ENCODE measurements at regions not wholly inside any gene's neighbourhood (a gene's known extent, or its start where the extent isn't known, plus 50 kb on each side); places are given as distances from the start of the nearest gene placed in this dataset.

GRCh38 chr9:18256568-18256967 is 217.4 kb upstream of the ADAMTSL1 start:
- DNase-seq = peak; percentile 68
- H3K9ac ChIP-seq (ENCODE audit: low read length) = peak overlapping the region; percentile 71
- H2BK5ac ChIP-seq (ENCODE audit: low read depth, low read length, poor library complexity, severe bottlenecking) = no peak overlapping the region
- no peak overlapping the region for H3K4me3 ChIP-seq (ENCODE audit: insufficient read depth in 1 of 2, low read depth in 1 of 2, low read length in 2 of 2)
- no peak overlapping the region for H2BK12ac ChIP-seq (ENCODE audit: low read length in 2 of 2)
- H3K4ac ChIP-seq (ENCODE audit: low read depth in 1 of 2, low read length in 2 of 2) = no peak overlapping the region
- H3K23ac ChIP-seq (ENCODE audit: low read length in 2 of 2) = no peak overlapping the region
- H3K79me1 ChIP-seq (replicated peaks; ENCODE audit: low read length, poor library complexity, severe bottlenecking) = no peaks in the 10 kb centered on the region
- H3K27ac ChIP-seq (ENCODE audit: low read length, poor library complexity, severe bottlenecking) = no peak overlapping the region
- no peaks in the 10 kb centered on the region for H3K36me3 ChIP-seq (ENCODE audit: control insufficient read depth in 1 of 2, insufficient read depth in 2 of 2, low read depth in 1 of 2, low read length in 2 of 2)
- no peak overlapping the region for H2BK15ac ChIP-seq (ENCODE audit: low read depth, poor library complexity, severe bottlenecking)
- WGBS = 67% methylated on average over 3 of the region's 3 CpGs
- H2BK120ac ChIP-seq (ENCODE audit: low read depth, low read length) = no peak overlapping the region
- H3K9me3 ChIP-seq (ENCODE audit: control insufficient read depth, low read length) = no peaks in the 10 kb centered on the region
- peaks cover 3% of the 10 kb centered on the region for H3K4me1 ChIP-seq (ENCODE audit: control insufficient read depth, insufficient read depth, low read depth, low read length)
- H4K91ac ChIP-seq (ENCODE audit: low read length) = no peak overlapping the region
- no peaks in the 10 kb centered on the region for H3K27me3 ChIP-seq (ENCODE audit: control insufficient read depth in 1 of 2, insufficient read depth in 1 of 2, low read length in 2 of 2)
- no peak overlapping the region for H3K4me2 ChIP-seq (ENCODE audit: low read length, poor library complexity, severe bottlenecking)
- no peak overlapping the region for H2AK5ac ChIP-seq (ENCODE audit: low read length, severe bottlenecking)
- no peak overlapping the region for H2AFZ ChIP-seq (ENCODE audit: low read depth, low read length)
- no peak overlapping the region for H3K18ac ChIP-seq (ENCODE audit: low read depth in 1 of 2, low read length in 2 of 2)
- no peak overlapping the region for H4K8ac ChIP-seq (ENCODE audit: low read length)
- no peak overlapping the region for H3K14ac ChIP-seq (ENCODE audit: low read length in 2 of 2)

GRCh38 chr9:18260521-18260920 is 213.4 kb upstream of the ADAMTSL1 start:
- WGBS = 53% methylated on average over 2 of the region's 5 CpGs
- Histone ChIP-seq H2BK5ac (ENCODE audit: low read depth, low read length, poor library complexity, severe bottlenecking) (no peak overlapping the region), H3K23ac (ENCODE audit: low read length in 2 of 2) (no peak overlapping the region), H3K18ac (ENCODE audit: low read depth in 1 of 2, low read length in 2 of 2) (peak overlapping the region in 1 of 2 experiments; percentile 4), H3K14ac (ENCODE audit: low read length in 2 of 2) (peak overlapping the region in 1 of 2 experiments; percentile 96), H3K9me3 (ENCODE audit: control insufficient read depth, low read length) (no peaks in the 10 kb centered on the region), H2BK15ac (ENCODE audit: low read depth, poor library complexity, severe bottlenecking) (no peak overlapping the region), H2BK120ac (ENCODE audit: low read depth, low read length) (no peak overlapping the region), H3K9ac (ENCODE audit: low read length) (no peak overlapping the region), H4K91ac (ENCODE audit: low read length) (no peak overlapping the region), H3K4me2 (ENCODE audit: low read length, poor library complexity, severe bottlenecking) (no peak overlapping the region), H2BK12ac (ENCODE audit: low read length in 2 of 2) (peak overlapping the region in 1 of 2 experiments; percentile 83), H3K36me3 (ENCODE audit: control insufficient read depth in 1 of 2, insufficient read depth in 2 of 2, low read depth in 1 of 2, low read length in 2 of 2) (no peaks in the 10 kb centered on the region), H3K79me1 (replicated peaks; ENCODE audit: low read length, poor library complexity, severe bottlenecking) (no peaks in the 10 kb centered on the region), H3K4me1 (ENCODE audit: control insufficient read depth, insufficient read depth, low read depth, low read length) (peaks cover 3% of the 10 kb centered on the region), H4K8ac (ENCODE audit: low read length) (peak overlapping the region; percentile 58), H2AK5ac (ENCODE audit: low read length, severe bottlenecking) (no peak overlapping the region), H3K27ac (ENCODE audit: low read length, poor library complexity, severe bottlenecking) (no peak overlapping the region), H3K4ac (ENCODE audit: low read depth in 1 of 2, low read length in 2 of 2) (no peak overlapping the region), H3K4me3 (ENCODE audit: insufficient read depth in 1 of 2, low read depth in 1 of 2, low read length in 2 of 2) (no peak overlapping the region), H2AFZ (ENCODE audit: low read depth, low read length) (no peak overlapping the region), H3K27me3 (ENCODE audit: control insufficient read depth in 1 of 2, insufficient read depth in 1 of 2, low read length in 2 of 2) (no peaks in the 10 kb centered on the region)
- peak; percentile 17 for DNase-seq

DNA sequence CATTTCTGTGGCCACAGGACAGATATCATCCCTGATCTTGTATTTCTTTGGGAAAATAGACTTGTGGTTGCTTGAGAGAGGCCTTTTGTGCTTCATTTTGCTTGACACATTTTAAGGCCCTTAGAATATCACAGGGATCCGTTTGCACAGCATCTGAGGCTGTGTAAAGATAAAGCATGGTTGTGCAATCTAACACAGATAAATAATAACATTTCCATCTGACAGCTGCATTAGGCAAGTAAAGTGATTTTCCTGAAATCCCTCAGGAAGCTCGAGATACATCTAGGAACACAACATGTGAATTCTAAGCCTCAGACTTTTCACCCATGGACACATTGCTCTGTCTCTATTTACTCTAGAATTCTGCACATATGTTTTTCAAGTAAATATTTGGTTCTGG is 212.8 kb upstream of the ADAMTSL1 start:
- H2BK12ac ChIP-seq (ENCODE audit: low read length in 2 of 2) = no peak overlapping the region
- H2AFZ ChIP-seq (ENCODE audit: low read depth, low read length) = no peak overlapping the region
- H2BK5ac ChIP-seq (ENCODE audit: low read depth, low read length, poor library complexity, severe bottlenecking) = no peak overlapping the region
- no peak overlapping the region for H2AK5ac ChIP-seq (ENCODE audit: low read length, severe bottlenecking)
- 25% methylated on average over 2 of the region's 2 CpGs for WGBS
- no peak overlapping the region for H3K23ac ChIP-seq (ENCODE audit: low read length in 2 of 2)
- no peak overlapping the region for H3K4me3 ChIP-seq (ENCODE audit: insufficient read depth in 1 of 2, low read depth in 1 of 2, low read length in 2 of 2)
- no peak overlapping the region for H3K9ac ChIP-seq (ENCODE audit: low read length)
- no peak overlapping the region for H3K27ac ChIP-seq (ENCODE audit: low read length, poor library complexity, severe bottlenecking)
- H4K91ac ChIP-seq (ENCODE audit: low read length) = no peak overlapping the region
- H2BK120ac ChIP-seq (ENCODE audit: low read depth, low read length) = no peak overlapping the region
- no peak overlapping the region for H3K4ac ChIP-seq (ENCODE audit: low read depth in 1 of 2, low read length in 2 of 2)
- peaks cover 3% of the 10 kb centered on the region for H3K4me1 ChIP-seq (ENCODE audit: control insufficient read depth, insufficient read depth, low read depth, low read length)
- peak; percentile 14 for DNase-seq
- no peaks in the 10 kb centered on the region for H3K79me1 ChIP-seq (replicated peaks; ENCODE audit: low read length, poor library complexity, severe bottlenecking)
- H3K9me3 ChIP-seq (ENCODE audit: control insufficient read depth, low read length) = no peaks in the 10 kb centered on the region
- no peak overlapping the region for H4K8ac ChIP-seq (ENCODE audit: low read length)
- no peak overlapping the region for H2BK15ac ChIP-seq (ENCODE audit: low read depth, poor library complexity, severe bottlenecking)
- no peaks in the 10 kb centered on the region for H3K27me3 ChIP-seq (ENCODE audit: control insufficient read depth in 1 of 2, insufficient read depth in 1 of 2, low read length in 2 of 2)
- no peak overlapping the region for H3K18ac ChIP-seq (ENCODE audit: low read depth in 1 of 2, low read length in 2 of 2)
- no peak overlapping the region for H3K4me2 ChIP-seq (ENCODE audit: low read length, poor library complexity, severe bottlenecking)
- no peaks in the 10 kb centered on the region for H3K36me3 ChIP-seq (ENCODE audit: control insufficient read depth in 1 of 2, insufficient read depth in 2 of 2, low read depth in 1 of 2, low read length in 2 of 2)
- no peak overlapping the region for H3K14ac ChIP-seq (ENCODE audit: low read length in 2 of 2)

DNA sequence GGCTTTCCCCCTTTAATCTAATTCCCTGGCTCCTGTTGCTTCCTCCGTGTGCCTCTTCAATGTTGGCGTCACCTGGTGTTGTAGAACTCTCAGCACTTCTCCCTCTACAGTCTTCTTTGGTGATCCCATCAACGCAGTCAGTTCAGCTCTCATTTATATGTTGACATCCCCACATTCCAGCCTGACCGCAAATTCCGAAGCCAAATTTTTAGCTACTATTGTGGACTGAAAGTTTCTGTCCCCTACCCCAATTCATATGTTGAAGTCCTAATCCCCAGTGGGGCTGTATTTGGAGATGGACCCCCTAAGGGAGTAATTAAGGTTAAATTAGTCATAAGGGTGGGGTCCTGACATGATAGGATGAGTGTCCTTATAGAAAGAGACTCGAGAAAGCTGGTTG is 210.6 kb upstream of the ADAMTSL1 start:
- Histone ChIP-seq H2BK5ac (ENCODE audit: low read depth, low read length, poor library complexity, severe bottlenecking) (no peak overlapping the region), H2BK120ac (ENCODE audit: low read depth, low read length) (no peak overlapping the region), H2BK12ac (ENCODE audit: low read length in 2 of 2) (no peak overlapping the region), H3K27ac (ENCODE audit: low read length, poor library complexity, severe bottlenecking) (no peak overlapping the region), H3K14ac (ENCODE audit: low read length in 2 of 2) (no peak overlapping the region), H3K9ac (ENCODE audit: low read length) (no peak overlapping the region), H4K91ac (ENCODE audit: low read length) (no peak overlapping the region), H3K4ac (ENCODE audit: low read depth in 1 of 2, low read length in 2 of 2) (no peak overlapping the region), H3K9me3 (ENCODE audit: control insufficient read depth, low read length) (no peaks in the 10 kb centered on the region), H3K4me2 (ENCODE audit: low read length, poor library complexity, severe bottlenecking) (no peak overlapping the region), H3K23ac (ENCODE audit: low read length in 2 of 2) (no peak overlapping the region), H3K4me1 (ENCODE audit: control insufficient read depth, insufficient read depth, low read depth, low read length) (peaks cover 3% of the 10 kb centered on the region), H3K79me1 (replicated peaks; ENCODE audit: low read length, poor library complexity, severe bottlenecking) (no peaks in the 10 kb centered on the region), H3K18ac (ENCODE audit: low read depth in 1 of 2, low read length in 2 of 2) (peak overlapping the region in 1 of 2 experiments; percentile 8), H3K27me3 (ENCODE audit: control insufficient read depth in 1 of 2, insufficient read depth in 1 of 2, low read length in 2 of 2) (no peaks in the 10 kb centered on the region), H2AK5ac (ENCODE audit: low read length, severe bottlenecking) (no peak overlapping the region), H4K8ac (ENCODE audit: low read length) (no peak overlapping the region), H3K36me3 (ENCODE audit: control insufficient read depth in 1 of 2, insufficient read depth in 2 of 2, low read depth in 1 of 2, low read length in 2 of 2) (no peaks in the 10 kb centered on the region), H2BK15ac (ENCODE audit: low read depth, poor library complexity, severe bottlenecking) (no peak overlapping the region), H2AFZ (ENCODE audit: low read depth, low read length) (no peak overlapping the region), H3K4me3 (ENCODE audit: insufficient read depth in 1 of 2, low read depth in 1 of 2, low read length in 2 of 2) (no peak overlapping the region)
- 81% methylated on average over 4 of the region's 6 CpGs for WGBS
- DNase-seq = no peak
